ENCODE measurements at regions not wholly inside any gene's neighbourhood (a gene's known extent, or its start where the extent isn't known, plus 50 kb on each side); places are given as distances from the start of the nearest gene placed in this dataset.

DNA sequence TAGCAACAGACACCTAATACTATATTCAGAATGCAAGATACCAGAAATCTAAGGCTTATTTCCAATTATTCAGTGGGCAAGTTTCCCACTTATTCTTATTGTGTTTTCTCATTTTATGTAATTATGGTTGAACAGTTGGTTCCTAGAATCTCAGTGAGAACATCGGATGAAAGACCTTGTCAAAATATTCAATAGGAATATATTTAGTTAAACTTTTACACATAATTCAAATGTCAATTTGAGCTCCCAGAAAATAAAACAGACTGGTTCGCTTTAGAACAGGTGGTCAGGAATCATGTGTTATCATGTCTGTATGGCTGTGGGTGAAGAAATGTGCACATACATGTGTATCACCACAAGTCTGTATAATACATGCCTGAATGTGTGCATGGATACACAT, 447.8 kb downstream of the MED10 start:
- DNase-seq, result no peak

DNA sequence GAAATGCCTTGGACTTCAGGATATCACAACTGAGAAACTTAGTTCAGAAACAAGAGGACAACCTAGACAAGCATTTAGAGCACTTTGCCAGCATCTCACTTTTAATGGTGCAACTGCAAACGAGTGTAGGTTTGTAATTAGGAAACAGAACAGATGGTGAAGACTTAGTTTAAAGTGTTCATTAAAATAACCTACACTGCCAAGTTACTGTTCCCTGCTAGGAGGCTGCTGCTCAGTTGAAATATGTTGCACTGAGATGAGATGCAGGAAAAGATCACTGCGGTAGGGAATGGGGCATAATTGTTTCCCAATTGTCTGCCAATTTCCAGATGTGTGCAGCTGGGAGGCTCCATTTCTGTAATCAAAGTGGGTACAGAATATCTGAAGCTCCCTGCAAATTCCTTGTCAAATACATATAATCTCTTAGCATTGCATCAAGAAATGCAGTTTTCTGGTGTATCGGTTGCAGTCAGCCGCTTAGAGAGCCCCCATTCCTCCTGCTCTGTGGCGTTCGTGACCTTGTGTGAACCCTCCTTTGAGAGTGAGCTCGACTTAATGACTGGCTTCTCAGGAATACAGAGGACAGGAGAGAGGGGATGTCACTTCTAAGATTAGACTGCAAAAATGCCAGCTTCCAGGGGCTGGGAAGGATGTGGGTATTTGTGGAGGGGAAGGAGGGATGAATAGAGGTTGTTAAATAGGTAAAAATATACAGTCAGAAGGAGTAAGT, 448.9 kb downstream of the MED10 start:
- DNase-seq, result no peak

DNA sequence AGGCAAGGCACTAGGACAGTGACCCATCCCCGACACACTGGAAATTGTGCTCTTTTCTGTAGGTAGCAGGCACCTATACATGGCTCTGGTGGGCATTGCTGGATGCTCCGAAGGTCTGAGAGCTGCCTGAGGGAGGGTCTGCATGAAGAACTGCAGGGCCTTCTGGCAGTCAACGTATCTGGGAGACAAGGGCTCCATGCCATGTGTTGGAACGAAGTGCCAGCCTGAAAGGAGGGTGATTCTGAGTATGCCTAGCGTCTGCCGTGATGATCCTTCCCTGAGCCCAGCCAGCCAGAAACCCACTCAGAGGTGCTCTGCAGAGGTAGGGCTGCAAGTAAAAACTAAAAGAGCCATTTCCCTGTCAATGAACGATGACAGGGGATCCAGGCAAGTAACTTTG, 453.2 kb downstream of the MED10 start:
- DNase-seq, result no peak

DNA sequence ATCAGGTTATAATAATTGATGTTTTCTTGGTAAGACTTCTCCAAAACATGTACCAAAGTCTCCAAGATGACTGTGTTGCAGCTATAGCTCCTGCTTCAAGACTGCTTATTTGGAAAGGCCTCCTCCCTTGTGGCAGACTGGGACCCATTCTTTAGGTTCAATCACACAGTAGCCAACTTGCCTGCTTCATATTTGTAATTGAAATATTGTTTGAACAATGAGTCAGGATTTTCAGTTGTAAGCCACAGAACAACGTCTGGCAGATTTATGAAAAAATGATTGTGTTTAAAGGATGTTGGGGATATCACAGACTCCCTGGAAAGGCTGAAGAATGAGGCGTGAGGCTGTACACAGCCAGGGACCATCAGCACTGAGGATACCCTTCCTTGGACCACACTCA, 458.9 kb downstream of the MED10 start:
- DNase-seq, result no peak

DNA sequence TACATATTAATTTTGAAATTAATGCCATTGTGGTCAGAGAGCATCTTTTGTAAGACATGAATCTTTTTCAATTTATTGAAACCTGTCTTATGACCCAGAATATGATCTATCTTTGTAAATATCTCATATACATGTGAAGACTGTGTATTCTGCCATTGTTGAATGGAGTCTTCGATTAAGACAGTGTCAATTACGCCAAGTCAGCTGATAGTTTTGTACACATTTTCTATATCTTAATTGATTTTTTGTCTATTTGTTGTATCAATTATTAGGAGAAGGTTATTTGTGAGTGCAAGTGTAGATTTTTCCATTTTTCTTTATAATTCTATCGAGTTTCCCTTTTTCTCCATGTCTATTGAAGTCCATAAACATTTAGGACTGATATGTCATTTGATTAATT, 471.6 kb downstream of the MED10 start:
- no peak for DNase-seq

DNA sequence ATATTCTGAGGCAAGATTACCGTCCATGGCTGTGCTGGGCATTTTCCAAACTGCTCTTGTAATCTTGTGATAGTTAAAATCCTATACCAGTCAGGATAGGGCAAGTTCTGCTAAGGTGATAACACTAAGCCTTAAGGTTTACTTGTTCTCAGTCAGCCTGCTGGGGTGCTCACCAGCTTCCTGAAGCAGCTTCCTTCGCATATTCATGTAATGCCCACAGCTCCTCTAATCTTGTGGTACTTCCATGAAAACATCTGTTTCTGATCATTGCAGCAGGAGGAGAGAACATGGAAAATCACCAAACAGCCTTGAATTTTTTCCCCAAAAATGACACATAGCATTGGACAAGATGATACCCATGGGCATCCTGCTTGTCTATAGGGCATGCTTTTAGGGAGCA, 473.2 kb downstream of the MED10 start:
- no peak for DNase-seq

DNA sequence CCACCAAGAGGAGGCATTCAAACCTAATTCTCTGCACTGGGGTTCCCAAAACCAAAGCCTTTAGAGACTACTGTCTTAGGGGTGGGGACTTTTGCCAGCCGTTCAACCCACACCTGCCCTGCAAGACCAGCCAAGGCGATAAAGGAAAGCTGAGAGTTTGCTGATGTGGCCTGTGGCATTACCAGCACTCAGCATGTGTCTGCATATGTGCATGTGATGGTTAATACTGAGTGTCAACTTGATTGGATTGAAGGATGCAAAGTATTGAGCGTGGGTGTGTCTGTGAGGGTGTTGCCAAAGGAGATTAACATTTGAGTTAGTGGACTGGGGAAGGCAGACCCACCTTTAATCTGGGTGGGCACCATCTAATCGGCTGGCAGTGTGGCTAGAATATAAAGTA, 474.2 kb downstream of the MED10 start:
- no peak for DNase-seq

DNA sequence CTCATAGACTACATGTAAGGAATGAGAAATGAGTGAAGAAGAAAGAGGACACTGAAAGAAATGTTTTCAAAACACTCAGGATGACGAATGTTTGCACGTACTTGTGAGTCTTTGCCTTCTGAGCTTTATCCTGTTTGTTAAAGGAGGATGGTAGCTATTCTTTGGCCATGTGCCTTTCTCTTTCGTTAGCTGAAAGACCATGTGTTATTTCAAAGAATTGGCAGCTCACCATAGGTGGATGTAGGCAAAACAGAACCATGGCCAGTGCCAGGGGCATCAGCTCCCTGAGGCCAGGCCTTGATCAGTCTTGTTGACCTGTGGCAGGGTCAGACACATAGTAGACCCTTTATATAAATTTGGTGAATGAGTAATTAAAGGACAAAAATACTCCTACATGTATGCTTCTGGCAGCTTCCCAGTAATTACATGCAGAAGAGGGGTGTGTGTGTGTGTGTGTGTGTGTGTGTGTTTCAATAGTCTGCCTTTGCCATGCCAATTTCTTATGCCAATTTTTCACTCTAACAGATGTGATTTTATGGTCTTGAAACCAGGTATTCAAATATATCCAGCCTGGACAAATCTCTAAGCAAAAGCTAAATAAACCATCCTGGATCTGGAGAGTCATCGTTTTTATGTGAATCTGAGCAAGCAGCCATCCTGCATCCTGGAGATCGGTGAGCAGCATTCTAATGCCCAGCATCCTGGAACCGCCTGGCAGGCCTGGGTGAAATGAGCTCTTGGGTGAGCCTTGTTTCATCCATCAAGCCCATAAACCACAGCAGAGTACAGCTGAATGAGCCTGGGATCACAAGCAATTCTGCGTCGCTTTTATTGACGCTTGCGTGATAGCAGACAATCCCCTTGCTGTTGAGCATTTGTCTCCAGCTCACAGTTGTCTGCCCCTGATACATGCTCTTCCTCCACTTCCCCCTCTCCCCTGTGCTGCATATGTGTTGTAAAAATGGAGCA, 475.4 kb downstream of the MED10 start:
- no peak for DNase-seq

DNA sequence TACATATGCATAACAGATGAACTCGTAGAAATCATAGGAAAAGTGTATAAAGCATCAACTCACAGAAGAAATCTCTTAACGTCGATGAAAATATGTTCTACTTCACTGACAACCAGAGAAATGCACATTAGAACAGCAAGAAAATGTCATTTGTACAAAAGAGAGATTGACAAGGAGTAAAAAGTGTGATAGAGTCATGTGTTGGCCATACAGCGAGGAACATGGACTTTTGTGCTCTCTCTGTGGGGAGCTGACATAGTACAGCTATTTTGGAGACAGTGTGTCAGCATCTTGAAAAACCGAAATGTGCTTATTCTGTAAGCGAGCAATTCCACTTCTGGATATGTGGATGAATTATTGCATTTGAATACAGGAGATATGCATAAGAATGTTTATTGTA, 477.9 kb downstream of the ICE1 start:
- no peak for DNase-seq

DNA sequence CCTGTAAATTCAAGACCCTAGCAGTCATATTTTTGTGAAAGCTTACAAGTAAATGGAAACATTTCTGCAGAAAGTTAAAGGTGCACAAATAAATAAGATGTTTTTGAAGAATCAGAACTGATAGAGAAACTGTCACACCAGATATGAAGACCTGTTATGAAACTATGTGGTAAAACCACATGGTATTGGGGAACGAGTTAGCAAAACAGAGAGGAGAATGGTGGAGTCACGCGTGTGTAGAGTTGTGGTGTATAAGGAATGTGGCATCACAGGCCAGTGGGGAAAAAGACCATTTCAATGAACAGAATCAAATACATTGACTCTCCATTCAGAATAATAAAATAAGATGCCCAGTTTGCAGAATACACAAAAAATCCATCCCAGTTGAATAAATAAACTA, 477.2 kb downstream of the ICE1 start:
- DNase-seq, result no peak

DNA sequence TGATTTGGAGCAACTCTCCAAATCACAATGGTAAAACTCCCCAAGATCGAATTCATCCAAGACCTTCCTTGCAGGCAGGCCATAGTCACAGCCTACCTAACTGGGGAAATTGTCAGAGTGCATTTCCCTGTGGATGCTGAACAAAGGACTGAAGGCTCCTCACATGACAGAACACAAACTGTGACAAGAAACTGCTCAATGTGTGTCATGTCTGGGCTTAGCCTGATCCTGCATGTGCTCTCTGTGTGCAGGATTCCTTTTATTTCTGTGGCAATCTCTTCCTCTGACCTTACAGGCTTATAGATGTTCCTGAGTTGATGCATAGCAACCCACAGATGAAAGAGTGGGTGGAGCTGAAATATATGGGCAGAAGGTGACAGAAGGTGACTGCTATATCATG, 465.8 kb downstream of the ICE1 start:
- DNase-seq, result no peak

DNA sequence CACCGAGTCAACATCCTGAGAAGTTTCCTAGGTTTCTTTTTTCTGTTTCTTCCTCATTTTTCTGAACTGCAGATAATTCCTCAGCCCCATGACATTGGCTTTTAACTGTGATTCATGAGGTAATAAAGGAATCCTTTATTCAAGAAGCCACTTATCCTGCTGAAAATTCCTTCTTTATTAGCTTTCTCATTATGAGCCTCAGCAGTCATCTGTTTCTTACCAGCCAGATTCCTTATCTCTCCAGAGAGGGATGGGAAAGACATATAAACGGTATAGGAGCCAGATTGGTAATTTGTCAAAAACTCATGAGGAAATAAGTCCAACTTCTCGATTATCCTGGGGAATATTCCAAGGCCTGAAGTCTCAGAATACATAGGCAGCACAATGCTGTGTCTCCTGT, 465.4 kb downstream of the ICE1 start:
- DNase-seq, result no peak

DNA sequence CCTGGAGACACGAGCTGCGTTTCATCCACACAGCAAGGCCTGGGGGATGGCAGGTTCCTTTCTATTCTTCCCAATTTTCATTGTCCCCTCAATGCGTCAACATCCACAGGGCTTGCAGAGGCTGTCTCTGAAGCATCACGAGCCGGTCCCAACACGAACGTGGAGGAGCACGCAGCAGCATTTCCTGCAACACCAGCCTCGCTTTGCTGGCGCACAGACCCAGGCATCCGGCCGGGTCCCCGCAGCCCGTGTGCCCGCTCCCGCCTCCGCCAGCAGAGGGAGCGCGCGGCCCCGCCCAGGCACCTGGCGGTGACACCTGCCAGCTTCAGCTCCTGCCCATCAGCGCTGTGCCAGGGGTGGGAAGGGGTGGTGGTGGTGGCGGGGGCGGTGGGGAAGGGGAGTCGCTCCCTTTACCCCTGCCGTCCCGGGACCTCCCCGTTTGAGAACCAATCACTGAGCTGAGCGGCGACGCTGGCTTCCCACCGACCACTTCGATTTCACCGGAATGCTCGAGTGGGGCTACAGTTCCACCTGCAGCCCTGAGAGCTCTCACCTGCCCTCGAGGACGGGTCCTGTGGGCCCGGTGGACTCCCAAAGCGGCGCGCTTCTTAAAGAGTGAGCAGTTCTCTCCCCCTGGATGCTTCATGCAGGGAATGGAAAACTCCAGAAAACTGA, 464.5 kb downstream of the ICE1 start:
- no peak for DNase-seq

DNA sequence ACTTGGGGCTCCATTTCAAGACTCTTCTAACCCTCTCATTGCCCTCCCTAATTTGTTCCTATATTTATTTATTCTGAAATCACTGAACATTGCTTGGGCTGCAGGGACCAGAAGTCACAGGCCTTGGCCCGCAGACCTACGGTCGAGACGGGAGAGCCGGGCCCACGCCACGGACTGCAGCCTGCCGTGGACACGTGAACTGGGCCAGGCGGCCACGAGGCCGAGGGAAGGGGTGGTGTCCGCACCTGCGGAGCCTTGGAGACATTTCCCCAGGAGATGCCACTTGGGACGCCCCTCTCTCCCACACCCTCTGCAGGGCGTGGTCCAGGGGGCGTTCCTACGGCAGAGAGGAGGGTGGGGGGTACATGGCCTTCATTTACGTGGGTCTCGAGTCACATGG, 463.9 kb downstream of the ICE1 start:
- DNase-seq, result no peak

DNA sequence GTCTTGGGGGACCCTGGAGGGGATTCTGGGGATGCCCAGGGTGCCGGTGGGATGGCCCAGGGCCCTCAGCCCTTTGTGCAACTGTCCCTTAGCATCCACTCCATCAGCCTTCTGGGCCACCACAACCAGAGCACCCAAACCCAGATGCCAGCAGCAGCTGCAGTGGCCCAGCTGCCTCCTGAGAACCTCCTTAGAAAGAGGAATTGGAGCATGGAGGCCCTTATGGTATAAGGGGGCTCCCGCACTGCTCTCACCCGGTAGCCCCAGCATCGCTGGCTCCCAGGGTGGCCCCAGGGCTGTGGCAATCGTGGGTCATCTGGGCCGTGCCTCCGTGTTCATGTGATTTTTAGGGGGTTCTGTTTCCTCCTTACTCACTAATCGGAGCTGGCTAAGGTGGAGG, 463.3 kb downstream of the ICE1 start:
- DNase-seq, result no peak

DNA sequence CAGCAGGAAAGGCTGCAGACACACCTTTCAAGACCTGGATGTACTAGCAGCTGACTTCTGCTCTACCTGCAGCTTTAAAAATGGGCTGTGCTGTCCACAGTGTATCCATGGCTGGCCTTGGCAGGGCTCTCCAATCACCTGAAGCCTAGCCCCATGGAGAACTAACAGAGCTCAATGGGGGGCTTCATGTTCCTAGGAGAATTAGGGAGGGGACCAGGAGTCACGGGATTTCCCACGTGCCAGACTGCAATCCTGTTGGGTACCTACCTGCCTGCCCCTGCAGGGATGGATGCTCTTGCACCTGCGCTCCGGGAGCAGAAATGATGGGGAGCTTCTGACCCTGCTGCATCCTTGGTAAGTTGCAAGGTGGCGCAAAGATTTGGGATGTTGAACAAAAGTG, 462.1 kb downstream of the ICE1 start:
- DNase-seq, result no peak

DNA sequence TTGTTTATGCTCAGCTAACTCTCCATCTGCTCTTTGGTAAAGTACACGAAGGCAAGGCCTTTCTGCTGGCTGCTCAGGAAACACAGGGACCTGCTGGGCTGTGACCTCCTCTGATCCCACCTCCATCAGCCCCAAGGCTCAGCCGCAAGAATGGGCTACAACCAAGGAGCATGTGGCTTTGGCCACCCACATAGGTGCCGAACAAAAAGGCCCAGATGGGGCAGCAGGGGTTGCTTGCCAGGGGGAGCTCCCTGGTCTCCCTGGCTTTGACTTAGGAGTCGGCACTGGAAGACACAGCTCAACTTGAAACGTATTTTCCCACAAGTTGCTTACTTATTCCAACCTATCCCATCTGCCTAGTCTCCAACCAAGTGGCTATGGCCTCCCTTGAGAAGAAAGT, 461.1 kb downstream of the ICE1 start:
- peak in 1 of 2 experiments; percentile 49 for DNase-seq

DNA sequence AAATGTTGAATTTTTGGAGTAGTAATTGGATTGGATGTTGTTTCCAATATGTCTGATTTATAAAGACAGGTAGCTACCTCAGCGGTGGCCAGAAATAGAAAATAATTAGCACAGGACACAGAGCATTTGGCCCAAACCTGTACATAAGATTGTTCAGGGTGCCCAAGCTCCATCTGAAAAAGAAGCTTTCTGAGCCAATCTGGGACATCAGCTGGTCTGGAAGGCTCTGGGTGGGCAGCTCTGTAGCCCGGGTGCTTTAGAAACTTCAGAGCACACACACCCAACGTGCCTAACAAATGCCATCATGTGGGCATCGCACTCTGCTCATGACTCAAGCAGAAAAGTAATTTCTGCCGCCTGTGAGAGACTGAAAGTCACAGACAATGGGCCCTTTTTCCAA, 460.7 kb downstream of the ICE1 start:
- no peak for DNase-seq

DNA sequence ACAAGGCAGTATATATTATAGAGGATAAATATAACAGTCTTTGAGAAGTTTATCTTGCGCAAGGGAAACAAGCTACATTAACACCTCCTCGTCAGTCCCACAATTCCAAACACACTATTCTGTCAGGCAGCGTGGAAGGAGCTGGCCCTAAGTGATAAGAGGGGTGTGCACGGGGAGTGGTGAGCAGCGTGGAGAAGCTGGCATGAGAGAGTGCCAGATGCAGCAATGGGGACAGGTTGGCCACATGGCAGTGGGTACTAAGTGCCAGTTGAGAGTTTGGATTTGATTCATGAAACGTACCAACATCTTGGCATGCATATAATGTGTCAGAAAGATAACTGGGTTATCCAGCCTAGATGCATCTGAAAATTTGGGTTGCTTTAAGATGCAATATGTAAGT, 460.2 kb downstream of the ICE1 start:
- DNase-seq, result no peak

DNA sequence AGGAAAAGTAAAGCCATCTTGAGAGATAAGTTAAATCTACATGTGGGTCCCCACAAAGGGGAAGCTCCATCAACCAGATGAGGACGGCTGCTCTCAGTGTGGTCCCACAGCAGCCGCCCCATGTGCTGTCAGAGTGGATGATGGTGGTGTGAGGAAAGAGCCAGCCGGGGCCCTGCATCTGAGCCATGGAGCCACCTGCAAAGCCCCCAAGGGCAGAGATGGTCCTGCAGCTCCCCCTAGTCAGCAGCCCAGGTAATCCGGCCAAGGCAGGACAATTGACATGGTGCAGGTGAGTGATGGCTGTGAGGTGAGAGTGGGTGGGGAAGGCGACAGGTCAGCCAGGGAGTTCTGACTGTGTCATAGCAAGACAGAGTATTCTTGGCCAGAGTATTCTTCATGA, 458.8 kb downstream of the ICE1 start:
- DNase-seq, result peak in 1 of 2 experiments; percentile 21

DNA sequence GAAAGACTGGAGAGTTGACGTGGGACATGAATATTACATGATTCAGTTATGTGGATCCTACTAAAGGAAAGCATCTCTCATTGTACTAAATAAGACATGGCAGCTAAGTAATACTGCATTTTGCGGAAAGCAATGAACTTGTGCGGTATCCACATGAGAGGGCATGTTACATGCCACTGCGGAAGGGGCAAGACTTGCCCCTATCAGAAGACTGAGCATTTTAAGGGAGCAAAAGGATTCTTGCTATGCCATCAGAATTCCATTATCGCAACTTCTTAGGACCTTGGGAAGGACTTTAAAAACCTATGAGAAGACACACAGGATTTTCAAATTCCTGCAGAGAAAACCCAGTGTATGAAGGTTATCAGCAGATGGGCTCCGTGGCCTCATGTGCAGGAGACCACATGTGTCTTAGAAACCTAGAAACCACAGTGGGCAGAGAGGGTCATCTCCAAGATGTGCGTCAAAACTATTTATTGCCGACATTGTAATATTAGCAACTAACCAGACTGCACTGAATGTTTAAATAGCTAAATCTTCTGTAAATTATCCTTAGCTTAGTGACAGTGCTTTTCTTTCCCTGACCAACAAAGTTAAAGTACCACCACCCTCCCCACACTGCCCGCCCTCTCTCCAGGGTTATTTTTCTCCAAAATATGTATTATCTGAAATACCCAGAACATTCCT, 457.7 kb downstream of the ICE1 start:
- DNase-seq, result no peak

DNA sequence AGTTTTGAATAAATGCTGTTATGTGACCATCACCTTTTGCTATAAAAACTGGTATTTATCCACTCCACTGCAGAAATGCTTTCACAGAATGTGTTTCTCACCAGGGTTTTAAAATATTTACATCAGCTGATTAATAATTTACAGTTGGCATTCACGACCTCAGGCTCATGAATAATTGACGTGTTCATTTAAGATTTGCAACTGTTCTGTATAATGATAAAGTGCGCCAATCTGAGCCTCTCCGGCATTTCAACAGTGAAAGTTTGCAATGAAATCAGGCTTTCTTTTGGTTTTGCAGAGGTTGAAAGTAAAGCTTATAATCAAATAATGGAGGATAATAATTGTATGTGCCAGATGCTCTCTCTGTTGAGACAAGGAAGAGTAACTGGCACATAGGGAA, 434.9 kb downstream of the ICE1 start:
- no peak for DNase-seq

DNA sequence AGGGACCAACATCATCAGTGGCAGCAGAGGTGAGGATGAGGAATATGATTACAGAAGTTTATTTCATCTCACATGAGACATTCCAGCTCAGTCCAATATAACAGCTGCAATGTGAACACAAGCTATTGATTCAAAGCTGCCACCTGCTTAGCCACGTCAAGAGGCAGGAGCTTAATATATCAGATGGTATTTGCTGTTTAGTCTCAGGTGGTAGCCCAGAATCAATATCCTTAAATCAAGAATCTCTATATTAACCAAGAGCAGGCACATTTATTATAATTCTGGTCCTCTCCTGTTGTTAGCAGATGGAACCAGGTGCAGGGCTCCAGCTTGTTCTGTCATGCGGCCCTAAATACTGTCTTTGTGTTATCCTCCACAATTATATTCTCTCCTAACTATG, 431.6 kb downstream of the ICE1 start:
- no peak for DNase-seq
